OCI-LY3 (cell line): ENCODE measurements at regions not wholly inside any gene's neighbourhood (a gene's known extent, or its start where the extent isn't known, plus 50 kb on each side); places are given as distances from the start of the nearest gene placed in this dataset.

Source experiments
- EZH2phosphoT487 ChIP-seq: fragments of 200-600 bp; shearing (Covaris generic); IDR thresholded peaks from 2 replicates; pipeline ENCODE4 v1.6.1; 2018; ENCODE audit warnings: antibody characterized with exemption, mixed run types, low read depth
- TF ChIP-seq, protein P1 (sequence below): fragments of 200-600, 300-600 bp; sonication (generic); IDR thresholded peaks from 2 replicates; pipeline ENCODE4 v1.5.1; 2014; ENCODE audit warnings: antibody characterized with exemption, low read length, low read depth

DNA sequence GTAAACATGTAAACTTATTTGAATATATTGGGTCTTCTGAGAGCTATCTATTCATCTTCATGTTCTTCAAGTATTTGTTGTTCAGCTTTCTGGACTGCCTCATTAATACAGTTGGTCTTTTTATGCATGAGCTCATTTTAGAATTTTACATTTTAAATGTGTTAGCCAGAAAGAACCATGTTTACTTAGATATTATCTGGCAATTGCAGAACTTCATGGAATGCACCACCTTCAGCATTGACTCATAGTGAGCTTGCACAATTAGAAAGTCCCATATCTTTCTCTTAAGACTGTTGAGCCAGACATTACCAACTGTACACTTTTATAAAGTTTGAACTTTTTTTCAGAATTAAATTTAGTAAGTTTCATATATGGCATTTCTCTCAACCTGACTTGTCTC, 536.7 kb downstream of the RIT2 start:
- TF ChIP-seq, protein P1, sequence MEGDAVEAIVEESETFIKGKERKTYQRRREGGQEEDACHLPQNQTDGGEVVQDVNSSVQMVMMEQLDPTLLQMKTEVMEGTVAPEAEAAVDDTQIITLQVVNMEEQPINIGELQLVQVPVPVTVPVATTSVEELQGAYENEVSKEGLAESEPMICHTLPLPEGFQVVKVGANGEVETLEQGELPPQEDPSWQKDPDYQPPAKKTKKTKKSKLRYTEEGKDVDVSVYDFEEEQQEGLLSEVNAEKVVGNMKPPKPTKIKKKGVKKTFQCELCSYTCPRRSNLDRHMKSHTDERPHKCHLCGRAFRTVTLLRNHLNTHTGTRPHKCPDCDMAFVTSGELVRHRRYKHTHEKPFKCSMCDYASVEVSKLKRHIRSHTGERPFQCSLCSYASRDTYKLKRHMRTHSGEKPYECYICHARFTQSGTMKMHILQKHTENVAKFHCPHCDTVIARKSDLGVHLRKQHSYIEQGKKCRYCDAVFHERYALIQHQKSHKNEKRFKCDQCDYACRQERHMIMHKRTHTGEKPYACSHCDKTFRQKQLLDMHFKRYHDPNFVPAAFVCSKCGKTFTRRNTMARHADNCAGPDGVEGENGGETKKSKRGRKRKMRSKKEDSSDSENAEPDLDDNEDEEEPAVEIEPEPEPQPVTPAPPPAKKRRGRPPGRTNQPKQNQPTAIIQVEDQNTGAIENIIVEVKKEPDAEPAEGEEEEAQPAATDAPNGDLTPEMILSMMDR: no peak
- no peak for TF ChIP-seq EZH2phosphoT487
